Muscle of leg (tissue), 3 donors: ENCODE measurements at regions not wholly inside any gene's neighbourhood (a gene's known extent, or its start where the extent isn't known, plus 50 kb on each side); places are given as distances from the start of the nearest gene placed in this dataset.

ENCODE experiments used
- DNase-seq: peaks from one replicate; pipeline ENCODE4 v3.0.0; 2013
- H3K27ac ChIP-seq: one replicate; pipeline ENCODE4 v1.5.1; 2013; ENCODE audit warnings: mild to moderate bottlenecking, low read length, control low read depth
- H3K27me3 ChIP-seq: one replicate; pipeline ENCODE4 v1.6.1; 2013; ENCODE audit warnings: low read length; ENCODE audit not compliant: control insufficient read depth, insufficient read depth
- H3K36me3 ChIP-seq: one replicate; pipeline ENCODE4 v1.6.1; 2013; ENCODE audit warnings: low read length; ENCODE audit not compliant: control insufficient read depth, insufficient read depth
- H3K4me1 ChIP-seq: one replicate; pipeline ENCODE4 v1.6.1; 2013; ENCODE audit warnings: low read length; ENCODE audit not compliant: control insufficient read depth, insufficient read depth
- H3K4me3 ChIP-seq: one replicate; pipeline ENCODE4 v1.5.1; 2013; ENCODE audit warnings: low read length, control low read depth
- H3K9me3 ChIP-seq: replicated peaks from 2 replicates; pipeline ENCODE4 v1.6.1; 2013; ENCODE audit warnings: low read depth, low read length; ENCODE audit not compliant: control insufficient read depth
- WGBS: methylation state at CpG from one replicate; pipeline ENCODE4 v1.1.5; 2013; ENCODE audit warnings: missing lambda C conversion rate; ENCODE audit not compliant: insufficient coverage; 5-methylcytosine and 5-hydroxymethylcytosine counted together

DNA sequence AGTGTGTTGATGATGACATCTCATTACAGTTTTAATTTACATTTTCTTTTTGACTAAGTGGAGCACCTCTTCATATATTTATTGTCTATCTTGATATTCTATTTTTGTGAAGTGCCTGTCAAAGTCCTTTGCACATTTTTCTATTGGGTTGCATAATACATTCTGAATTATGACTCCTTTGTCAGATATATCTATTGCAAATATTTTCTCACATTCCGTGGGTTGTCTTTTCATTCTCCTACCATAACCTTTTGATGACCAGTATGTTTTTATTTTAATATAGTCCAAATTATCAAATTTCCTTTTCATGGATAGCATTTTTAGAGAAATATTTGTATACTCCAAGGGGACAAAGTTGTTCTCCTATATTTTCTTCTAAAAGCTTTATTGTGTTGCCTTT lies 126.4 kb downstream of the PJA1 start:
- Histone ChIP-seq H3K4me1 (no peaks in the 10 kb centered on the region), H3K36me3 (no peaks in the 10 kb centered on the region), H3K27ac (no peak overlapping the region), H3K27me3 (peaks cover 24% of the 10 kb centered on the region), H3K9me3 (no peaks in the 10 kb centered on the region), H3K4me3 (no peak overlapping the region)
- WGBS, result no CpG with 5 or more reads among the region's 1 CpG
- DNase-seq, result no peak

DNA sequence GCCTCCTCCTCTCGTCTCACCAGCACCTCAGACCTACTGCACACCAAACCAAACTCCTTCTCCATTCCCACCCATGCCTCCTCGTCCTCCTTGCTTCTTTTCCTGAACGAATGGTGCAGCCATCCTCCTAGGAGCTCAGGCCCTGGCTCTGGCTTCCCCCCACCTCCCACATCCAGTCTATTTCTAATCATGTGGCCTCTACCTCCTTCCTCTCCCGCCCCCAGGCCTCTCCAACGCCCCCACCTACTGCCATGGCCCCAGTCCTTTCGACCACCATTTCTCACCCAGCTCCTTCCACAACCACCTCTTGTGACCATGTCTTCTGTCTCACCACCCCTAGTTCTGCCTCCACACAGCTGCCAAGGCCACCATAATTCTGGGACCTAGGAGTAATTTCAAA lies 127.1 kb downstream of the PJA1 start:
- Histone ChIP-seq H3K36me3 (no peaks in the 10 kb centered on the region), H3K4me1 (no peaks in the 10 kb centered on the region), H3K9me3 (no peaks in the 10 kb centered on the region), H3K27ac (no peak overlapping the region), H3K4me3 (no peak overlapping the region), H3K27me3 (peaks cover 30% of the 10 kb centered on the region)
- 71% methylated on average over 5 of the region's 6 CpGs for WGBS
- no peak for DNase-seq

DNA sequence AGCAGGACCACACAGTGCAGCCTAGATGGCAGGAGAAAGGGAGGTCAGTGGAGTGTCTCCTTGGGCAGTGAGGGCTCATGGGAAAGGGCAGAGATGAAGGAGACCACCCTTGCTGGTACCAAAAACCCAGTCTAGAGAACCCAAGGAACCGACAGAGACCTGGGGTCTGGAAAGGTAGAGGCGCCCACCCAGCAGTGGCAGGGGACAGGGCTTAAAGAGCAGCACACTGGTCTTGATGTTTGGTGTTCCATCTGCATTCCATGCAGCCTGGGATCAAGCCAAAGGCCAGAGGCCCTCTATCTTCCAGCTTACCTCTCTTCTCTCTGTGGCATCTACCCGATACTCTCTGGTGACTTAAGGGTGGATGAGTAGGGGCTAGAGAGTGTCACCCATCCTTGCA lies 127.5 kb downstream of the PJA1 start:
- Histone ChIP-seq H3K27me3 (peaks cover 29% of the 10 kb centered on the region), H3K36me3 (no peaks in the 10 kb centered on the region), H3K9me3 (no peaks in the 10 kb centered on the region), H3K4me1 (no peaks in the 10 kb centered on the region), H3K4me3 (no peak overlapping the region), H3K27ac (no peak overlapping the region)
- WGBS, result 100% methylated on average over 1 of the region's 3 CpGs
- DNase-seq, result no peak

DNA sequence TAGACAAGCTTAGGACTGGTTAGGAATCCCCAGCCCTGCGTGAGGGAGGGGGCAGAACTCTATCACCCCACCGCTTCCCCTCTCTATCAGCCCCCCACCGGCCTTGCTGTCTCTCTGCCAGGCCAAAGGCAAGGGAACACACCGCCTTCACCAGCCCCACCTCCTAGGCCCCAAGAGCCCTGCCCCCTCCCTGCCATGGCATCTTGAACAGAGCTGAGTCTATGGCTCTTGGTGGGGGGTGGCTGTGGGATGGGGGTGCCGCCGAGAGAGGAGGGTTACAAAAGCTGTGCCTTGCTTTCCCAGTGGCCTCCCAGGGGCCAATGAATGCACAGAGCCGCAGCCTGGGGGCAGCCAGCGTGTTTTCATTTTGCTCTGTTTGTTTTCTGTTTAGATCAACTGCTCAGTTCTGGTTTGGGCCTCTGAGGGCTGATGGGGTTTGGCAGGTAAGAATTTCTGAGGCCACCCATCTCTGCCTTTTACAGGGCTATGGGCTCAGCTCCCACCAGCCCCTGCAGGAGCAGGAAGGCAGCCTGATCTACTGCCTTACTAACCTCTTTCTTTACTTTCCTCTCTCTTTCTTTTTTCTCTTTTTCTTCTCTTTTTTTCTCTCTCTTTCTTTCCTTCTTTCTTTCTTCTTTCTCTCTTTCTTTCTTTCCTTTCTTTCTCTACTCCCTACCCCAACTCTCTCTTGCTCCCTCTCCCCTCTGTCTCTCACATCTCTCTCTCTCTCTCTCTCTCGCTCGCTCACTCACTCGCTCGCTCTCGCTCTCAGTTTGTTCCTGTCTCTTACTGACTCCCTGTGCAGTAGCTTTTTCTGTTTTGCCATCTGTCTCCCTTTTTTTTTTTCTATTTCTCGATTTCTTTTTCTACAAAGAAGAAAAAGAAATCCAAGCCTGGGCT lies 128.3 kb downstream of the PJA1 start:
- no peak for DNase-seq
- Histone ChIP-seq H3K27me3 (peaks cover 33% of the 10 kb centered on the region), H3K9me3 (no peaks in the 10 kb centered on the region), H3K27ac (no peak overlapping the region), H3K4me3 (no peak overlapping the region), H3K4me1 (no peaks in the 10 kb centered on the region), H3K36me3 (no peaks in the 10 kb centered on the region)
- WGBS, result 61% methylated on average over 7 of the region's 14 CpGs

DNA sequence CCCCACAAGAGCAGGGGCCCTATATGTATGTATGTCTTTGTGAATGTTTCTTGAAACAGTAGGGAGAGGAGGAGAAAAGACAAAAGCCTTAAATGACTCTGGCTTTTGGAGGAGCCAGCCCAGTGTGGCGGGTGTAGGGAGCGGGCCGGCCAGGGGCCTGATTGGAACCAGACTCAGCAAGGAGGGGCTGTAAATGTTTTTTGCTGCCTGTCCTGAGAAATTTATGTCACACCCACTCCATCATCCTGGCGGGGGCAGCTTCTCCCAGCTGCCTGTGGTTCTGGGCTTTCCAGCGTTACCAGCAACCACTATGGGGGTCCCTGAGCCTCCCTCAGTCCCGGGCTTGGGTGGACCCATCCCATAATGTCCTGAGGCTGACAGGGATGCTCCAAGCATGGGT lies 130.8 kb downstream of the PJA1 start:
- Histone ChIP-seq H3K4me3 (no peak overlapping the region), H3K27ac (no peak overlapping the region), H3K9me3 (no peaks in the 10 kb centered on the region), H3K36me3 (no peaks in the 10 kb centered on the region), H3K27me3 (peaks cover 47% of the 10 kb centered on the region), H3K4me1 (no peaks in the 10 kb centered on the region)
- 77% methylated on average over 2 of the region's 6 CpGs for WGBS
- DNase-seq, result peak; percentile 53

DNA sequence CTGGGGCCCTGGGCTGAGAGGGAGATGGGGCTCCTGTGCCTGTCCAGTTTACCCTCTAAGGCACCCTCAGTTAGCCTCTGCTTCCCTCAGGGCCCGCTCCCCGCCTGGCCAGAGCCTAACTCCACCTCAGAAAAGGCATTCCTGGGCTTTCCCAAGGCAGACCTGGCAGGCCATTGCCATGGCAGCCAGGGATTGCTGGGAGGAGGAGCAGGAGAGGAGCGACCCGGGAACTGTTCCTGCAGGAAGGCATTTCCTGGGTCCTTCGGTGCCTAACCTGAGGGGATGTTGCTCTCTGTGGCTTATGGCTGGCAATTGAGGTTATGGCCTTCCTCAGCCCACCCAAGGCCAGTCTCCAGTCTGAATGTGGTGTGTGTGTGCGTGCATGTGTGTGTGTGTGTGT lies 131.3 kb downstream of the PJA1 start:
- 70% methylated on average over 4 of the region's 6 CpGs for WGBS
- Histone ChIP-seq H3K9me3 (no peaks in the 10 kb centered on the region), H3K27ac (no peak overlapping the region), H3K4me3 (no peak overlapping the region), H3K4me1 (no peaks in the 10 kb centered on the region), H3K36me3 (no peaks in the 10 kb centered on the region), H3K27me3 (peaks cover 49% of the 10 kb centered on the region)
- DNase-seq, result no peak

DNA sequence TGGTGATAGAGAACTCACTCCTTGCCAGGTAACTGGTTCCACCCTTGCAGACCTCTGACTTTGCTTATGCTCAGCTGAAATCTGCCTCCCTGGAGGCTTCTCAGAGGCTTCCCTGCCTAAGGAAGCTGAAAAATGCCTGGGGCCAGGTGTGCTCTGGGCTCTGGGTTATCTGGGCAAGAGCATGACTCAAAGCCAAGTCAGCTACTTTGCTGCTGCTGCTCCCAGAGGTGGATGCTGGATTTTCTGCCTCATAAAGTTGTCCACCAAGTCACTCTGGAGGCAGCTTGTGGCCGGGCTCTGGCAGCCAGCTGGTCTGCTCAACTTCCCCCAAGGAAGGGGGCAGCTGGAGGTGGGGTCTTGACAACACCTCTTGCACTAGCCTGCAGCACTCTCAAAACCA lies 132.7 kb downstream of the PJA1 start:
- Histone ChIP-seq H3K27me3 (peaks cover 61% of the 10 kb centered on the region), H3K4me1 (peaks cover 7% of the 10 kb centered on the region), H3K27ac (no peak overlapping the region), H3K9me3 (no peaks in the 10 kb centered on the region), H3K4me3 (no peak overlapping the region), H3K36me3 (no peaks in the 10 kb centered on the region)
- DNase-seq, result no peak
- no CpG with 5 or more reads among the region's 1 CpG for WGBS

DNA sequence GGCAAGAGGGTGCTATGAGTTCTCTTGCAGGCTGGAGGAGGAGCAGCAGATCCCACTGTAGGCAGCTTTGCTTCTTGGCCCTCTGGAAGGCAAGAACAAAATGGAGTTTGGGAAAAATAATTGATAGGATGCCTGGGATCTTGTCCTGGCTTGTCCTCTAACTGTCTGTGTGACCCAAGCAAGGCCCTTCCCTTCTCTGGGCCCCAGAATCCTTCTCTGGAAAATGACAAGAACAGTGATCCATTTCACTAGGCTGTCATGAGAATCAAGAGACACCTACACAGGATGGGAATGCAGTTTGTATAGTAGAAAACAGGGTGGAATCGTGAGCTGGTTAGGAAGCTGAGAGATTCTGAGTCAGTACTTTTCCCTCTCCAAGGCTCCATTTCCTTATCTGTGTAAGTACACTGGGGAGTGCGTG lies 133.3 kb downstream of the PJA1 start:
- peaks cover 13% of the 10 kb centered on the region for H3K4me1 ChIP-seq
- H3K4me3 ChIP-seq, result no peak overlapping the region
- no peak overlapping the region for H3K27ac ChIP-seq
- H3K9me3 ChIP-seq, result no peaks in the 10 kb centered on the region
- H3K36me3 ChIP-seq, result no peaks in the 10 kb centered on the region
- peaks cover 63% of the 10 kb centered on the region for H3K27me3 ChIP-seq
- DNase-seq, result no peak
- WGBS, result no CpG with 5 or more reads among the region's 2 CpGs

DNA sequence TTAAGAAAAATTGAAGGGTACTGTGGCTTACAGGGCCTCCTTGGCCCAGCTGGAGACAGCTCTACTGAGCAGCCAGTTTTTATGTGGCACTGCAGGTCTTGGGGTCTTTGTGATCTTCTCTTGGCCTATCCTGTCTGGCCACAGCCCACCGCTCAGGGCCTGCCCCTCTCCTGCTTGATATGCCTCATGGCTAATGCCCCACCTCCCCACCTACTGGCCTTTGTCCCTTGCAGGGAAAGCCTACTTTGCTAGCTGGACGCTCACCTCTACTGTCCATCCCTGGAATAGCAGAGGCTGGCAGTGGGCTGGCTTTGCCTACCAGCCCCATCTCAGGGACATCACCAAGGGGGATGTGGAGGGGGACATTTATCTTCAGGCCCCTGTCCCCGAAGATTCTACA lies 134.1 kb downstream of the PJA1 start:
- Histone ChIP-seq H3K27me3 (peaks cover 58% of the 10 kb centered on the region), H3K36me3 (no peaks in the 10 kb centered on the region), H3K9me3 (no peaks in the 10 kb centered on the region), H3K27ac (no peak overlapping the region), H3K4me1 (peaks cover 14% of the 10 kb centered on the region), H3K4me3 (no peak overlapping the region)
- DNase-seq, result no peak
- 60% methylated on average over 3 of the region's 3 CpGs for WGBS

DNA sequence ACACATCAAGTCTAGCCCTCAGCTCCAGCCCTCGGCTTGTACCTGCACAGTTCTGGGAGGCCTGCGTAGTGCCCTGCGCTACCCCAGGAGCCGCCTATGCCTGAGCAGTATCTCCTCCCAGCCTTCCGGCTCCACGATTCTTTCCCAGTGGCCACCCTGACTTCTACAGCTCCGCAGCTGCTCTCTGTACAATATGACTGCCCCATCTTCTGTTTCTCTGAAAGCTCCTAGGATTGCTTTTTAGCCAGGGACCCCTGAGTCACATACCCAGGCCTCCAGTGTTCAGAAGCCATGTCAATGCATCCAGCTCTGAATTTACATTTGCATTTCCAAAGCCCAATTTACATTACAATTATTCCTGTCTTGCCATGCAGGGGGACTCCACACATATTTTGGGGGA lies 135.5 kb downstream of the PJA1 start:
- WGBS, result 90% methylated on average over 7 of the region's 7 CpGs
- Histone ChIP-seq H3K4me1 (peaks cover 24% of the 10 kb centered on the region), H3K27me3 (peaks cover 59% of the 10 kb centered on the region), H3K4me3 (no peak overlapping the region), H3K9me3 (peaks cover 4% of the 10 kb centered on the region), H3K27ac (no peak overlapping the region), H3K36me3 (no peaks in the 10 kb centered on the region)
- DNase-seq, result no peak

DNA sequence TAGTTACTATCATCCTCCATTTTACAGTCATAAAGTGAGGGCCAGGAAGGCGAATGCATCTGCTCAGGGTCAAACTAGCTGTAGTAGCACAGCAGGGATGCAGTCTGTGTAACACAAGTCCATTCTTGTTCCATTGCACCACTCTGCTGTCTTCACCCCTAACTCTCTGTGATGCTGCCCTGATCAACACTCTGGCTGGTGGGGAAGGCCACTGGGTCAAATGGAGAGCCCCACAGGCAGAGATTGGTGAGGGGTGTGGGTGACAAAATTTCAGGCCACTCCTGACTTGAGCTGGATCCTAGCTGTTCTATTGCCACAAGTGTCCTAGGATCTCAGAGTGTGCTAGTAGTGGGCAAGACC lies 136.5 kb downstream of the PJA1 start:
- H3K27ac ChIP-seq, result peak overlapping the region; percentile 7
- 80% methylated on average over 1 of the region's 1 CpG for WGBS

More for the DNA sequence above, 136.5 kb downstream of the PJA1 start:
- peaks cover 4% of the 10 kb centered on the region for H3K9me3 ChIP-seq
- no peaks in the 10 kb centered on the region for H3K36me3 ChIP-seq
- no peak overlapping the region for H3K4me3 ChIP-seq
- H3K4me1 ChIP-seq, result peaks cover 33% of the 10 kb centered on the region
- peaks cover 49% of the 10 kb centered on the region for H3K27me3 ChIP-seq
- DNase-seq, result no peak
